ENCODE measurements at regions not wholly inside any gene's neighbourhood (a gene's known extent, or its start where the extent isn't known, plus 50 kb on each side); places are given as distances from the start of the nearest gene placed in this dataset.
A peak's percentile ranks its signal among the peaks of the same experiment; 100 is the strongest.
"Not testable (repeated sequence)": the region's sequence is repeated elsewhere in the genome, so short reads cannot be mapped to it uniquely, and the experiment has no call there.

GRCh38 chr6:81966968-81967367 is 214.5 kb upstream of the TENT5A start:
- DNase-seq (ENCODE audit: low read depth): no peak

GRCh38 chr6:81962198-81962597 is 209.7 kb upstream of the TENT5A start:
- DNase-seq (ENCODE audit: low read depth): peak; percentile 21

GRCh38 chr6:81950877-81951276 is 198.4 kb upstream of the TENT5A start:
- peak; percentile 75 for DNase-seq (ENCODE audit: low read depth)

- DNase-seq (ENCODE audit: low read depth): no peak
These were observed 196.4 kb upstream of the TENT5A start for GRCh38 chr6:81948861-81949260.

GRCh38 chr6:81948196-81948595 is 195.7 kb upstream of the TENT5A start:
- DNase-seq (ENCODE audit: low read depth): not testable (repeated sequence)

GRCh38 chr6:81944661-81945060 is 192.2 kb upstream of the TENT5A start:
- DNase-seq (ENCODE audit: low read depth): no peak

- not testable (repeated sequence) for DNase-seq (ENCODE audit: low read depth)
These were observed 190.4 kb upstream of the TENT5A start for GRCh38 chr6:81942842-81943241.

- DNase-seq (ENCODE audit: low read depth): no peak
These were observed 189.5 kb upstream of the TENT5A start for GRCh38 chr6:81942067-81942370.

- no peak for DNase-seq (ENCODE audit: low read depth)
These were observed 188.0 kb upstream of the TENT5A start for GRCh38 chr6:81940451-81940985.

- DNase-seq (ENCODE audit: low read depth): peak; percentile 65
These were observed 187.3 kb upstream of the TENT5A start for GRCh38 chr6:81939766-81940165.

GRCh38 chr6:81938991-81939732 is 186.7 kb upstream of the TENT5A start:
- DNase-seq (ENCODE audit: low read depth): peak; percentile 85

- peak; percentile 99 for DNase-seq (ENCODE audit: low read depth)
These were observed 185.8 kb upstream of the TENT5A start for GRCh38 chr6:81938014-81938856.

GRCh38 chr6:81937296-81937937 is 184.9 kb upstream of the TENT5A start:
- DNase-seq (ENCODE audit: low read depth): peak; percentile 74

GRCh38 chr6:81934936-81935335 is 182.5 kb upstream of the TENT5A start:
- DNase-seq (ENCODE audit: low read depth): peak; percentile 41

GRCh38 chr6:81933608-81934051 is 181.1 kb upstream of the TENT5A start:
- peak; percentile 66 for DNase-seq (ENCODE audit: low read depth)

- peak; percentile 13 for DNase-seq (ENCODE audit: low read depth)
These were observed 180.6 kb upstream of the TENT5A start for GRCh38 chr6:81933089-81933488.

- DNase-seq (ENCODE audit: low read depth): not testable (repeated sequence)
These were observed 180.0 kb upstream of the TENT5A start for GRCh38 chr6:81932448-81932847.

GRCh38 chr6:81929828-81930227 is 177.3 kb upstream of the TENT5A start:
- peak; percentile 77 for DNase-seq (ENCODE audit: low read depth)

GRCh38 chr6:81925201-81925600 is 172.7 kb upstream of the TENT5A start:
- no peak for DNase-seq (ENCODE audit: low read depth)

GRCh38 chr6:81909981-81910900 is 157.8 kb upstream of the TENT5A start:
- DNase-seq (ENCODE audit: low read depth): peak; percentile 79

GRCh38 chr6:81909162-81909561 is 156.7 kb upstream of the TENT5A start:
- DNase-seq (ENCODE audit: low read depth): no peak

All from M059J (cell line).